ENCODE measurements at regions not wholly inside any gene's neighbourhood (a gene's known extent, or its start where the extent isn't known, plus 50 kb on each side); places are given as distances from the start of the nearest gene placed in this dataset.

- intact Hi-C loops (cut with micrococcal nuclease): no loop called here
- CTCF ChIA-PET (ENCODE audit: low intra/inter-chr PET ratio): no interaction called here
- TF ChIP-seq BMI1 (IDR thresholded peaks at IDR 0.05; ENCODE audit: low read length) (no peak), MECOM (CRISPR knock-in tag; IDR thresholded peaks at IDR 0.05) (no peak), BCOR (IDR thresholded peaks at IDR 0.05) (no peak), FOXK2 (conservative IDR thresholded peaks at IDR 0.05 in 1 of 2, IDR thresholded peaks at IDR 0.05 in 1 of 2; ENCODE audit: low read depth in 2 of 2) (no peak), ATF7 (IDR thresholded peaks at IDR 0.05) (no peak), PURB (CRISPR knock-in tag; IDR thresholded peaks at IDR 0.05; ENCODE audit: low read depth) (no peak), CTCFL (IDR thresholded peaks at IDR 0.05; ENCODE audit: borderline replicate concordance, insufficient read depth, low read depth, low read length, poor library complexity, severe bottlenecking) (no peak), CAMTA2 (CRISPR knock-in tag; conservative IDR thresholded peaks at IDR 0.05) (no peak), HMGN3 (IDR thresholded peaks at IDR 0.05; ENCODE audit: borderline replicate concordance, extremely low read depth, insufficient read length, low read depth, low read length) (no peak), KDM5B (IDR thresholded peaks at IDR 0.05; ENCODE audit: insufficient replicate concordance, low read depth, low read length) (no peak), STAT5A (IDR thresholded peaks at IDR 0.05; ENCODE audit: borderline replicate concordance, low read length) (no peak), NR4A1 (CRISPR knock-in tag; IDR thresholded peaks at IDR 0.05) (no peak), NR4A1 (tag; IDR thresholded peaks at IDR 0.05) (no peak), FOXA3 (CRISPR knock-in tag; conservative IDR thresholded peaks at IDR 0.05 in 1 of 2, IDR thresholded peaks at IDR 0.05 in 1 of 2) (no peak)
These were observed 724.4 kb downstream of the TLE1 start for GRCh38 chr9:80964914-80965313.

More at GRCh38 chr9:80964914-80965313, 724.4 kb downstream of the TLE1 start:
- FAIRE-seq (no peak), ATAC-seq (no peak), DNase-seq (ENCODE audit: extremely low read depth in 1 of 4, low spot score in 3 of 4) (no peak)
- Histone ChIP-seq H4K20me1 (replicated peaks; ENCODE audit: control insufficient read depth, insufficient read depth, low read length) (no peaks in the 10 kb centered on the region), H3K4me2 (ENCODE audit: insufficient read depth, low read length) (no peak overlapping the region), H3K79me2 (ENCODE audit: control insufficient read depth, insufficient read depth, low read length) (no peaks in the 10 kb centered on the region), H3K36me3 (ENCODE audit: control insufficient read depth, insufficient read depth, low read length) (no peaks in the 10 kb centered on the region), H3K27ac (ENCODE audit: extremely low read depth, low read depth, low read length) (no peak overlapping the region), H3K9me1 (ENCODE audit: control insufficient read depth, insufficient read depth, low read length) (no peaks in the 10 kb centered on the region), H3K4me1 (replicated peaks in 1 of 2; ENCODE audit: control insufficient read depth in 2 of 2, insufficient read depth in 2 of 2, low read length in 2 of 2) (no peaks in the 10 kb centered on the region), H2AFZ (ENCODE audit: low read depth, low read length) (no peak overlapping the region), H3K9ac (ENCODE audit: insufficient read depth in 1 of 2, low read depth in 2 of 2, low read length in 2 of 2) (no peak overlapping the region), H3K27me3 (ENCODE audit: control insufficient read depth in 2 of 2, insufficient read depth in 2 of 2, low read length in 2 of 2) (no peaks in the 10 kb centered on the region), H3K4me3 (no peak overlapping the region), H3K9me3 (replicated peaks; ENCODE audit: control insufficient read depth, insufficient read depth, low read depth, low read length) (no peaks in the 10 kb centered on the region)
- POLR2A ChIA-PET: no interaction called here
- BruUV-seq (replicated peaks): no TSS peak
- in situ Hi-C loops (cut with MboI): no loop called here
- 0% methylated on average over 2 of the region's 2 CpGs for WGBS (ENCODE audit: insufficient coverage, low coverage, missing lambda C conversion rate)
